HG03045 (cell line): ENCODE measurements at regions not wholly inside any gene's neighbourhood (a gene's known extent, or its start where the extent isn't known, plus 50 kb on each side); places are given as distances from the start of the nearest gene placed in this dataset.

Source experiments
- ATAC-seq: cut with Tn5 transposase; IDR thresholded peaks from one replicate; pipeline ENCODE4 v1.9.1; 2021; ENCODE audit warnings: mild to moderate bottlenecking, moderate library complexity; ENCODE audit not compliant: unreplicated experiment

DNA sequence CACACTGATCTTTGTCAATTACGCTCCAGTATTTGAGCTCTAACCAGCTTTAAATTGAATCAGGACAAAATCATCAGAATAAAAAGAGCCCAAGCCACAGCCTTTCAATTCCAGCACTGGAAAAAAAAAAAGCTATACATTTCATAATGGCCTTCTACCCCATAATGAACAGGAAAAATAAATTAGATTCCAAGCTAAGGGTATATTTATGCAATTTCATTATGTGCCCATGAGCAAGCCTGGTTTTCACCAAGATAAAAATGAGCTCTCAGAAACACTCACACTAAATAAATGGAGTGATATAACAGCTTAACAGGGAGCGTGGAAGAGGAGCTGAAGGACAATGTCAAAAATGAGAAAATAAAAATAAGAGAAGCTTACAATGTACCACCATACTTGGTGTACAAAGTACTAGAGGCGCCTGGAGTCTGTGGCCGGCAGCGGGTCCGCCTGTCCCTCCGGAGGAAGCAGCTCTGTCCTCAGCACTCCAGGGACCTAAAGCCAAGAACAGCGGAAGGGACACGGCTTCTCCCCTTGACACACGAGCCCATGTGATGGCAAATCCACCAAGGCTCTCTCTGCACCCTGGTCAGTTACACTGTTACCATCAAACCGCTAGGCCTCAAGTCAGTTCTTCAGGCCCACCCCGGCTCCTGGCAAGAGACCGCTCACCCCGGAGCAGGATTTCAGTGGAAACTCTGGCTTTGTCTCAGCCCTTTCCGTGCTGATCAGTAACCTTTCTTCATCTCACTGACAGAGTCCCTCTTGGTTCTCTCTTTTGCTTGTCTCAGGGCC lies 69.6 kb downstream of the RBFOX3 start:
- ATAC-seq: no peak

DNA sequence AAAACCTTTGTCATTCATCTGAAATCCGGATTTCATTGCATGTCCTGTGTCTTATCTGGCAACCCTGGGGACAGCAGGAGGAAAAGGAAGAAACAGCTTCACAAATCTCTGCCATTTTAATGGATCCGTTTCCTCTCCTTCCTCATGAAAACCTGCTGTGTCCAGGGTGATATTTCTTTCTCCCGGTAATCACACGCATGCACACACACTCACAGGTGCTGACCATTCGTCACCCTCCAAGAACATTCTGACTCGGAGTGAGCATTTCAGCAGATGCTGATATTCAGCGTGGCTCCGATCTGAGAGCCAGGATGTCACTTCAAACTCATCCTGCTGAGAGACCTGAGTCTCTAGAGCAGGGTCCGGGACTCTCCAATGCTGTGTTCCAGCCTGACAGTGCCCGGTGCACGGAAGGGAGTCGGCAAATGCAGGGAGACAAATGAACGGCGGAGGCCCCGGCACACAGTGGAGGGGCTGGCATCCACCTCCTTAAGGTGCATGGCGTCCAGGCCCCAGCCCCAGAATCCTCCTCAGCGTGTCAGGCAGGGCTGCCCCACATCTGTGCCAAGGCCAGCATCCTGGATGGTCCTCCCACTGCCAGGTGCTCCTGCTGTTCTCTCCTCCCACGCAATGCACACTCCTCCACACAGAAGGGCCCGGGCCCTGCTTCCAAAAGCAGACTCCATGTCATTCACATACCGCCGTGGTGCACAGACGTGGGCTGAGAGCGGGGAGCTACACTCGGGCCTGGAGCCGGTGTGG lies 70.7 kb downstream of the RBFOX3 start:
- ATAC-seq: no peak

DNA sequence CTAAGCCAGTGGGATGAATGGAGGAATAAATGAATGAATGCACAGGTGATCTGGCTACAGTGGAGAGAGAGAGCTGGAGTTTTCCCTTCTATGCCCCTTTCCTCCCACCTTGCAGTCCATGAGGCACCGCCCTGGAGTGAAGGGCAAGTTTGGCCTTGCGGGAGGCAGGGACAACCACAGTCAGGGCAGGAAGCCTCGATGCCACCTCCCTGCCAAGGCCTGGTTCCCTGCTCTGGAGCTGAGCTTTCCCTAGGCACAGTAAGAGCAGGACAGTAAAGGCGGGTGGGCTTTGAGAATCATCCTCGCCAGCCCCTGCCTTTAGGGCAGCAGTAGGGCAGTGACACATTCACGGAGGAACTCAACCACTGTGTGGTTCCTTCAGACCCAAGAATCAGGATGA lies 72.6 kb downstream of the RBFOX3 start:
- ATAC-seq: no peak

GRCh38 chr17:79537686-79538085 lies 73.2 kb downstream of the RBFOX3 start:
- no peak for ATAC-seq

DNA sequence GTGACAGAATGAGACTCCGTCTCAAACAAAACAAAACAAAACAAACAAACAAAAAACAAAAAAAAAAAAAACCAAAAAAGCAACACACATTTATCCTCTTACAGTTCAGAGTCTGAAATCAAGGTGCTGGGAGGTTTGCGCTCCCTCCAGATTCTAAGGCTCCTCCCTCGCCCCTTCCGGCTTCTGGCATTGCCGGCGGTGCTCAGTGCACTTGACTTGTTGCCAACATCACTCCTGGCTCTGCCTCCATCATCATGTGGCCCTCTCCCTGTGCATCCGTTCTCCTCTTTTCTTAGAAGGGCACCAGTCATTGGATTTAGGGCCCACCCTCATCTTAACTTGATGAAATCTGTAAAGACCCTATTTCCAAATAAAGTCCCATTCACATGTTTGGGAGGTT lies 73.8 kb downstream of the RBFOX3 start:
- ATAC-seq: no peak

DNA sequence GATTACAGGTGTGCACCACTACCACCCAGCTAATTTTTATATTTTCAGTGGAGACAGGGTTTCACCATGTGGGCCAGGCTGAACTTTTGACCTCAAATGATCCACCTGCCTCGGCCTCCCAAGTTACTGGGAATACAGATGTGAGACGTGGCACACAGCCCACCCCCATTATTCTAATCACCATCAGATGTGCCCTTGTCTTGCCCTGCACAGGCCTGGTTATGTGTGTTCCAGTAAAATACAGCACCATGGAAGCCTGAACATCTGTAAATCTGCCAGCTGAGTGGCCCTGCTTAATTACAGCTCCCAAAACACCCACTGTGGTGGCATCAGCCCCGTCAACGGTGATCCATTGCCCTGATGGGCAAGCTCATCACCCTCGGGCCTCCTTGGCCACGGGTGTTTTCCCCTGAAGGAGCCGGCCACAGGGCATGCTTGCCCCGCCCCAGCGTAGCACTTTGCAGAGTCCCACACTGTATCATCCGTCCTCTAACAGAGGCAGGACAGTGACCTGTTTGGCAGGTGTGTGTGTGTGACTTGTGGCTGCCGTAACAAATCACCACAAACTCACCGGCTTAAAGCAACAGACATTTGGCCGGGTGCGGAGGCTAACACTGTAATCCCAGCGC lies 74.5 kb downstream of the RBFOX3 start:
- ATAC-seq: no peak

DNA sequence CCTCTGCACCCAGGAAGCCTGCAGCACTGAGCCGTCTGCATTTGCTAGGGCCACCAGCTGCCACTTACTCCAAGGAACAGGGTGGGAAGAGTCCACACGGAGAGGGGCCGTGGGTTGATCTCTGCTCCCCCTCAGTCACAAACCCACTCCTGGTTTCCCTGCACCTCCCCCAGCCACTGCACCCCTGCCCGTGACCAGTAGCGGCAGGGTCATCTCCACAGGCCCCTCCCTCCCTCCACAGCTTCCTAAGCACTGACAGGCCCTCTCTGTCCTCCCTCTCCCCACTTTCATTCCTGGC lies 75.2 kb downstream of the RBFOX3 start:
- no peak for ATAC-seq

DNA sequence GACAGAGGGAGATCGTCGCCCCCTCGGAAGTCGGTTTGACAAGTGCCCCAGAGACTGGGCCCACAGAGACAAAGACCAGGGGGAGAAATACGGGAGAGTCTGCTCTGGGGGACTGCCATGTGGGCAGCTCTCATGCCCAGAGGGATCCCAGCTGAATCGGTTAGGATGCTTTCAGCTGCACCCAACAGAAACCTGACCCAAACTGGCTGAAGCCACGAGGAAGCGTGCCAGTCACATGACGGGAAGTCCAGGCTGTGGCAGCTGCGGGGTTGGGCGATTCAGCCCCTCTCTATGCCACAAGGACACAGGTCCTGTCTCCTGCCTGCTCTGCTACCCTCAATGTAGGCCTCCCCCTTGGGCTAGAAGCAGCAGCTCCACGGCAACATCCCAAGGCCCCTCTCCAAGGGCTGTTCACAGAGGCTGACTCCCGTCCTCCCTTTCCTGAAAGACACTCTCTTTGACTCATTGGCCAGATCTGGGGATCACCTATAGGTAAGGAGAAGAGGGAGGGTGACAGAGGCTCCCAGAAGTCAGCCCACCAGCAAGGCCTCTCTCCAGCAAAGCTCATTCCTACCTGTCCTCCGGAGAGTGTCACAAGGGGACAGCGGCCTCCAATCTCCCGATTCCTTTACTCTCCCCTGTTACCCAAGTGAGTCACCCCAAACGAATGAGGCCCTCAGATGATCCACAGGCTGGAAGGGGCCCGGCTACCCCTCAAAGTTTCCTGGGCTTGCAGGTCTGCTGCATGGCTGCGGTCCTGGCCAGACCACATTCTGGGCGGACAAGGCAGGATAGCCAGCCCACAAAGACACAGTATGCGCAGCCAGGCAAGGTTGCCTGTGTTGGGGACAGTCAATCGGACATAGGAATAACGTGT lies 75.8 kb downstream of the RBFOX3 start:
- ATAC-seq: no peak

- no peak for ATAC-seq
Measured at GRCh38 chr17:79534111-79534510, 76.7 kb downstream of the RBFOX3 start.

GRCh38 chr17:79533116-79533515 lies 77.7 kb downstream of the RBFOX3 start:
- no peak for ATAC-seq

DNA sequence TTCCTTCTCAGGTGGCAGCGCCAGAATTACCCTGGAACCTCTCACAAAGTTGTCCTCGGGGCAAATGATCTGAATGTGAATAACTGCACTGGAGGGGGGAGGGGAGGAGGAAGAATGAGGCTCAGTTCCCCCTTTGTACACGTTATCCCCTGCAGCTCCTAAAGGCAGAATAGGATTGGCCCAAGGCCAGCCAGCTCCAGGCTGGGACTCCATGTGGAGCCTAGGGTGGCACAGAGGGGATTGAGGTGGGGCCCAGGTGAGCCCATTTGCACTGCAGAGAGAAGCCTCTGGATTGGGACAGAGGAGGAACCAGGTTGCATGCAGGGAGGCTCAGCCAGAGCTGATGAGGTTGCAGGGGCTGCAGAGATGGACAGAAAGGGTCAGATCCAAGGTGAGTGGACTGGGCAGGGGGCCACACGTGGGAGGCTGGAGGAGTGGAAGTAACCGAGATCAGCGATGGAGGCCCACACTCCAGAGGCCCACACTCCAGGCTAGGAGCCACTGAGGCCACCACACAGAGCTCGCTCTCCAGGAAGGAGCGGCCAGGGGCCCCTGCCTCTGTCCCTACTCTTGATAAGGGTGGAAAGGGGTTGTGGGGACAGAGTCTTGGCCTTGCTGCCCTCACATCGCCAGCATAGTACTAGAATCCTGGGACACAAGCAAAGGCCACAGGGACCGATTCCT lies 78.6 kb downstream of the RBFOX3 start:
- no peak for ATAC-seq

GRCh38 chr17:79531191-79532095 lies 79.4 kb downstream of the RBFOX3 start:
- ATAC-seq: no peak

DNA sequence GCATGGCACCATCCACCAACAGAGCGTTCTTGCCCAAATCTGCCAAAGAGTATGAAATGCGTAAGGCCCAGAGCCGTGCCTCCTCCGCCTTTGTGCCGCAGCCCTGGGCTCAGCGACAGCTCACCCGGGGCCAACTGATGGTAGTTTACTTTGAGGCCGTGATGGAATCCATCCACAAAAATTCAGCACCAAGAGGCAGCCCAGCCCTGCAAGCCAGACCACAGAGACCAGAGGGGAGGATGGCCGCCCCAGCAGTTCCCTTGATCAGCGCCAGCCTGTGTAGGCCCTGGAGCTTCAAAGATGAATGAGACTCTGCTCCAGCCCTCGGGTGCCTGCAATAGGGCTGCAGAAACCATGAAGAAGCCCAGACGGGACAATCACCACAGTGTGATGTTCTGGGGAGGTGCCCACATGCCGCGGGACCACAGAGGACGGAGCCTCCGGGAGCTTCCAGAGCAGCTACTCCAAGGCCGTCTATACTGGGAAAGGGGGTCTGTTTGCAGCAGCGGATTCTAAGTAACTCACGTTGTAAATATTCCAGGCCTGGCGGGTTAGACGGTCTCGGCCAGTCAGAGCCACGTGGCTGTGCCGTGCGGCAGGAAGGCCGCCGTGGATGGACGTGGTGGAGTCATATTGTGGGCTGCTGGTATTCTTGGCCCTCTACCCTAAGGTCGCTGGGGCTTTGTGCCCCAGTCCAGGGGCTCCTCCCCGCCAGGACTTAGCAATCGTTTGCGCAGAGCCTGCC lies 80.3 kb downstream of the RBFOX3 start:
- no peak for ATAC-seq

- no peak for ATAC-seq
Measured at GRCh38 chr17:79529661-79530081, 81.2 kb downstream of the RBFOX3 start.

- ATAC-seq: no peak
Measured at GRCh38 chr17:79528592-79529125, 82.2 kb downstream of the RBFOX3 start.

DNA sequence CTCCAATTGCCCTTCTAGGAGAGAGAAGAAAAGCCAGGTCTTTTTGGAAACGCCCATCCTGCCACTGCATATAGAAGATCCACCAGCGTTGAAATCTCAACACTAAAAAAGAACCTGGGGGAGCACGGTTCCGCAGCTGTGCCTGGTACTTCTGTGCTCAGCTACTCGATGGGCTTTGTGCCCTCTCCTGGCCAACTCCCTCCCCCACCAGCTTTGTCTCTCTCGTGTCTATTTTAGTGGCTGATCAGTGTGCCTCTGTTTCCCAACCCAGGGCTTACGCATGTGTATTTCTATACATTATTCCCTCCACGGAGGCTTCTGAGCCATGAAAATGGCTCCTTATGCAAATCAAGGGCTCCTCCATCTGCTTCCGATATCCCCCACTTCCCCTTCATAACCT lies 83.5 kb downstream of the RBFOX3 start:
- ATAC-seq: no peak

GRCh38 chr17:79525793-79526677 lies 84.8 kb downstream of the RBFOX3 start:
- ATAC-seq: no peak
